G401.6 (cell line): ENCODE measurements at regions not wholly inside any gene's neighbourhood (a gene's known extent, or its start where the extent isn't known, plus 50 kb on each side); places are given as distances from the start of the nearest gene placed in this dataset.

Experiments used
- FAIRE-seq: peaks from 2 replicates; lab custom pipeline; 2012; peaks lifted over from hg19 to GRCh38; lab: Jason Lieb, UNC

DNA sequence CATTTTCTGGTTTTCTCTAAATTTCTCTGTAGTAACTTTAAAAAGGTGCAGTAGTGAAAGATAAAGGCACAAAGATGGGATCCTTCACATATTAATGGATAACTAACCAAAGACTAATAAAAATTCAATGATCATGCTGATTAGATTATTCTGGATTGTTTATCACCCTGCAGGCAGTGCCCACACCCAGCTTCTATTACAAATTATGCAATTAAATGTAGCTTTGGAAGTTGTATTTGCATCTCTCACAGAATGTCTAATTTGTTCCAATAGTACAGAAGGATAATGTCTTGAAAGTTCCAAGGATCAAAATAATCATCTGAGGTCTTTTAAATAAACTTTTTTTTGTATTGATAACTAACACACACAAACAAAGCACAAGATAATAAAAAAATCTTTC lies 837.6 kb downstream of the HACE1 start:
- no peak for FAIRE-seq

DNA sequence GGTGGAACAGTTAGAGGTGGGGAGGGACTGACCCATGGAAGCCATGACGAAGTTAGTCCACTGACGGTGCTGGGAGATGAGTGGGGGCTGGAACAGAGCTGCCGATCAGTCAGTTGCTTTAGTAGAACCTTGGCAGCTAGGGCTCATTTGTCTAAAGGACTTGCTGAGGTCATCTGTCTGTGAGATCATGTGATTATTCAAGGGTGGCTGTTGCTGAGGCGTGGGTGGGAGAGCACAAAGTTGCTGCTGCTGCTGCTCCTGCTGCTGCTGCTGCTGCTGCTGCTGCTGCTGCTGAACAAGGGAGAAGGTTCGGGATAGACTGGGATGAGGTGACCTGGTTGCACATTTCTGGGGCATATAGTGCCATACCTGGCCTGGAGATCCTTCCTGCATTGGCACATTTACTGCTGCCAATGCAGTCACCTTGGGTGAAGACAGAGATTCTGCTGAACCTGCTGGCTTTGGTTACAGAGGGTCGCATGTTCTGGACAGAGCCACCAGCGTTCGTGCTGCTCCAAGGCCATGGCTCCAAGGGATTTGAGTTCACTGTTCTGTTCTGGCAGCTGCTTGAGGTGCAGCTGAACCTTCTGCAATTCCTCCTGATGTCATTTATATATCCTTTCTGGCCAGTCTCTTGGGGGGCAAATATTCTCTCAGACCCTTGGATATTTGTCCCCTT lies 840.5 kb downstream of the HACE1 start:
- FAIRE-seq = no peak

DNA sequence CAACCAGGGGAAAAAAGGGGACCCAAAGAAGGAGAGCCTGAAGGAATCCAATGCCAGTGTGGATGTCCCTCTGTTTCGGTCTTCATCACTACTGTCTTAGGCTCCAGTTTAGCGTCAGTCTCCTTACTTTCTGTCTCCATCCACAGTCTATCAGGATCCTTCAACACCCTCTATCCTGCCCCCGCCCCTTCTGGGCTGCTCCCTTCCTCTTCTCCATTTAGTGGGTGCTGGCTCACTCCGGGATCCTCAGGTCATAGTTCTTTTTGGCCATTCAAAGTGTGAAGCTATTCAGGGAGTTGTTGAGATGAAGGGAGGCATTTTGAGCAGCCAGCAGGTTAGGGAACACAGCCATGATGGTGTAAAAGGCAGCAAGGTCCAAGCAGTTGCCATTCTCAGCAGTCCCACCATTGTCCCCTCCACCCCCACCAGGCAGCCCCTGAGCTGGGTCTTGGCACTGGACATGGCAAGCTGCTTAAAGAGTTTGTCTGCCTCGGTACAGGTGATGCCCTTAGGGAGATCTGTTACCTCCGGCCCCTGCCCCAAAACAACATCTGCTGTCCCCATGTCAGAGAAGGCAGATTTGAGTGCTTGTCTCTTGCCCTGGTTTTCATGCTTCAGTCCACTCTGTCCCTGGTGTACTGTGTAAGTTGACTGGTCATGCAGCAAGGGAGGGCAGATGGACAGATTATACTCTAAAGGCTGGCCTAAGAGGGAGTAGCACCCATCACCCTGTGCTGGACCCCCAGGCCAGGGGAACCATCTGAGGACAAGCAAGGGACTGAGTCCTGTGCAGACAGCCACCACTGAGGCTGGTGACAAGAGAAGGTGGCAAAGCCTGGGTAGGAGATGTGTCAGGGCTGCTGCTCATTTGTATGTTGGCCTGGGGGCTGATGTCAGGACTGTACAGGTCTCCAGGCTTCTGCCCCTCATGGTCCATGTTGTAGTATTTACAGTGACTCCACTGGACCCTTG lies 842.0 kb downstream of the HACE1 start:
- no peak for FAIRE-seq

DNA sequence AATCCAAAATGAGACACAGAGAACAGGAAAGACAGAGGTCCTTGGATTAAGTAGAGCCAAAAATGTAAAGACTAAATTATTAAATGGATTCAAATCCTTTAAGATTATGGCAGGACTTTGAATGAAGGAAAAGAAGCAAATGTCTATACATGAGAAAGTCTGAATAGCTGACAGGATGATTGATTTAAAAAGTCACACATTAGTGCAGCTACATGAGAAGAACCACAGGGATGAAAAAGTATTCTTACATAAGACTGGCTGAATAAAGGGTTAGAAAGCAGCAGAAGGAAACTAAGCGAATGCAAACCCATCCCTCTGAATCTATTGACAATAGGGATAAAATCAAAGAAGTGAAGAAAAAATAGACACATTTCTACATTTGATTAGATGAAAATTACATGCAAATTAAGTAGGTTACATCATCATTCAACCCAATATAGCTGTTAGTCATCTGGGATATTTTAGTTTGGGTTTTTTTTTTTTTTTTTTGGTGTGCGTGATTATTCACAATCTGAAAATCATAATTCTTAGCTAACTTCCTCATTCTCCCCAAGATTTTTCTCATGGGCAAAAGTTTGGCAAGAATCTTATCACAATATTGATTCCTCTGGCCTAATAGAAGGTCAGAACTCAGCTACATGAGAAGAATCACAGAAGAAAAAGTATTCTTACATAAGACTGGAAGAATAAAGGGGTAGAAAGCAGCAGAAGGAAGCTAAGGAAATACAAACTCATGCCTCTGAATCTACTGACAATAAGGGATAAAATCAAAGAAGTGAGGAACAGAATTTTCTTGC lies 845.4 kb downstream of the HACE1 start:
- FAIRE-seq = no peak

DNA sequence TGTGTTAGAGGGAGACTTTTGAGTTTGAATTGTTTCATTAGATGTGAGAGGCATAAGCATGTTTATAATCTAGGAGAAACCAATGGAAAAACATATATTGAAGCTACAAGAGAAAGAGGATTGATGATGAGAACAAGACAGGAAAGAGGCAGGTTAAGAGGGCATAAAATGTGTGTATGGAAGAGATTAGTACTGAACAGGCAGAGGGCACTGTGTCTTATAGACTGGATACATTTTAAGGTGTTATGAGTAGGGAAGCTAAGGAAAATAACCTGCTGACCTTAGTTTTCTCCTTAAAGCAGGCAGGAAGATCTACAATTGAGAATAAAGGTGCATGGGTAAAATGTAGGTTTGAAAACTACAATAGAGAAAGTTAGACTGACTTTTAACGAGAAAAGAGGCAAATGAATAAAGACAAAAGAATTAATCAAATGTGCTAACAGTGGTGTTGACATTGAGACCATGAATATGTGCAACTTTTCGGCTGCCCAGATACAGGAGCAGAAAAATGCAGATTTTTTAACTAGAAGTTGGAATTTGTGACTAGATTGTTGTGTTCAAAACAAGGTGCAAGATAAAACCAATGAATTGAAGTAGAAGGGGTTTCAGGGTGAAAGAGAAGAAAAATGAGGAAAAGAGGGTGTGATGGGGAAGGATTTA lies 846.3 kb downstream of the HACE1 start:
- FAIRE-seq = no peak

DNA sequence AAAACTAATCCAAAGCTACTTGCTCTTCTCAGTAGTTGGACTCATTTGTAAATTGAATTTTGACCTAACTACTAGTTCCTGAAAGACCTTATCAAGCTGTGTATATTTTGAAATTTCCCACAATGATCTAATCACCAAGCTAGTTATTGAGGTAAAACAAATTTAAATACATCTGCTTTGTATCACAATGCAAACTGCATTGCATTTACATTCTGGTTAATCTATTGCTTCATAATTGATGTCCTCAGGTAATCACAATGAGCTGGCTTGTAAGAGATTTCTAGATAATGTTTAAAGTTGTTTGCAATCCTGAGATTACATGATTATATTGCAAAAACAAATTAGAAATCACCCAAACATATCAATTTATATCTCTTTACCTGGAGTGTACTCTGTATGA lies 848.8 kb downstream of the HACE1 start:
- no peak for FAIRE-seq

DNA sequence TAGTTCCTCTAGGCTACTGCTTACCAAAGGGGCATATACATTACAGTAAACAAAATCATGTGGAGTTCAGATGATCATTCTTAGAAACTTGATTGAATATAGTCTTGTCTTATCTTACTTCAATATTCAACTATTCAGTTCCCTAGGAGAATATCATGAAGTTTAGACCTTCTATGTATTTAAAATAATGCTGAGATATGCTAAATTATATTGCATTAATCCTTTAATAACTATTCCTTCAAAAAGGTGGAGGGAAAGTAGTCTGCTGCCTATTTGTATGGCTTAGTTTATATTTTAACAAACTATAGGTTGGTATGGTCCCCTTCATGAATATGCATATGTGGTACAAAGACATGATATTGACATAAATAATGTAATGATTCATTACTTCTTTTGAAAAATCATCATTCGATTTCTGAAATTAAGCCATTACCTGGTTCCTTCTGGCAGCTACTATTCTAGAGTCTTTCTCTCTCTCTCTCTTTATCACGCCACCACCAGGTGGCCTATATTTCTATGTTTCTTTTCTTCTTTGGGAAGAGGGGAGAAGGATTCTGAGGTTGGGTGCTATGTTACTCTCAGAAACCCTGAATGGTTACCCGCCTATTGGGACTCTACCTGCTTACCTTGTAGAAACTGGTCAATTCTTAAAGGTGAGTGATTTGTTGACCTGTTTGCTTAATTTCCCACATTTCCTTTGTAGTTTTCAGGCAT lies 855.8 kb downstream of the HACE1 start:
- no peak for FAIRE-seq

DNA sequence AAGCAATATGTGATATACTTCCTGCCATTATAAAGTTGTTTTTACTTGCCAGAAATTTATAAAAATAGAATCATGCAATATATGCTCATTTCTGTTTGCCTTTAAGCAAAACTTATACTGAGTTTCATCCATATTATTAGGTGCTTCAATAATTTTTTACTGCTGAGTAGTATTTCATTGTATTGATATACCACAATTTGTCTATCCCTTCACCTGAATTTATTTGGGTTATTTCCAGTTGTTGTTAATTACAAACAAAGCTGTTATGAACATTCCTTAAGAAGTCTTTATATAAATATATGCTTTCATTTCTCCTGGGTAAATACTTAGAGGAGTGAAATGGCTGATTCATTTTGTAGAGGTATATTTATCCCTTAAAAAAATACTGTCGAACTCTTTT lies 864.1 kb downstream of the HACE1 start:
- FAIRE-seq = no peak

DNA sequence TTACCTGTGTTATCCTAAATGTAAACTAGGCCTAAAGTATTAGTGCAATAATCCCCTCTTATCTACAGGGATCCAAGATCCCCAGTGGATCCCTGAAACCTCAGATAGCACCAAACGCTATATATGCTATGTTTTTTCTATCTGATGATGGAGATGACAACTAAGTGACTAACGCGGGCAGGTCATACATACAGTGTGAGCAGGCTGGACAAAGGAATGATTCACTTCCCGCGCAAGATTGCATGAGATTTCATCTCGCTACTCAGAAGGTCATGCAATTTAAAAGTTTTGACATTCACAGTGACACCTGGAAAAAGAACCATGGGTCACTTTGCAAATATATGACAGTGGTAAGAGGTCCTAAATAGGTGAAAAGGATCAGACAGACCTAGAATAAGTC lies 875.9 kb downstream of the HACE1 start:
- FAIRE-seq = no peak

DNA sequence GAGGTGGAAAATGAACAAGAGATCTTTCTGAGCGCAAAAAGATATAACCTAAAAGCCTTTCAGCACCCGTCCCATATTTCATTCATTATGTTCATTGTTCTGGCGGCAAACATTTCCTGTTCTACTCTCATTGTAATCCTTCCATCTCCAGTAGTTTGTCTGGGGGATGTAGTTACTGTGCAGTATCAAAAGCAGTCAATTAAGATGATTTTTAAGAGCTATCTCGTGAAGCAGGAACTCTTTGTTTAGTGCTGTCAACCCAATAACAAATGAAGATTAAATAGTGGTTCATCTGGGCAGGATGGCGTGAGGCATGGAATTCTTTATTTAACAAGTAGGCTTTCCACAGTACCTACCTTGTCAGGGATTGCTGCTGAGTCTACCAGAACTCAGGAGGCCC lies 876.7 kb downstream of the HACE1 start:
- FAIRE-seq = no peak

DNA sequence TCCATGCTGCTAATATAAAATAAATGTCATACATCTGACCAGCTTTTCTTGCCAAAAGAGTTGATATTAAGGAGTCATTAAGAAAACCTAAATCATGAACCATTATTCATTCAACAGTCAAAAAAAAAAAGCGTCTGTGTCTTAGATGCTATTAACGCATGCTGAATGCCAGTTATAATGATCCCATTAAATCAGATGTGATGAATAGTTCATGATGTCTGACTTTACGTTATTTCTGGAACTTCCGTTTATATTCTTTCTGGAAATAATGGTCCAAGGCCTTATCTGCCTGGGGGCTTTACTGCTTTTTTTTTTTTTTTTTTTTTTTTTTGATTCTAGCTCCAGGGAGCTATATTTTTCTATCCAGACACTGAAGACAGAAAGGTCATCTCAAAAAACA lies 877.1 kb downstream of the HACE1 start:
- FAIRE-seq = no peak

DNA sequence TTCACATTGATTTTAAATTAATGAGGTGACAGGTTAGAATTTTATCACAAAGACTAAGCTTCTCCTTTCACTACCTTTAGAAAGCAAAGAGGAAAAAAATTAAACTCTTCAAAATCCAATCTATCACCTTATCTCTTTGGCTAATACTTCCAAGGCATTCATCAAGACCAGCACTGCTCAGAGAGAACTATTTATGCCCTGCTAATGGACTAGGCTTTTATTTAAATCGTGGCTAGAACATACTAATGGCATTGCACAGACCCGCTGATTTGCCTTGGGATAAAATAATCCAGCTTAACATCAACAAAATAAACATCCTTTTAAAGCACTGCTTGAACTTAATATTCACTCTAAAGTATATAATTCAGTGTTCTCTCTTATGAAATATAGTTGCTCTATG lies 880.4 kb downstream of the HACE1 start:
- FAIRE-seq = no peak

DNA sequence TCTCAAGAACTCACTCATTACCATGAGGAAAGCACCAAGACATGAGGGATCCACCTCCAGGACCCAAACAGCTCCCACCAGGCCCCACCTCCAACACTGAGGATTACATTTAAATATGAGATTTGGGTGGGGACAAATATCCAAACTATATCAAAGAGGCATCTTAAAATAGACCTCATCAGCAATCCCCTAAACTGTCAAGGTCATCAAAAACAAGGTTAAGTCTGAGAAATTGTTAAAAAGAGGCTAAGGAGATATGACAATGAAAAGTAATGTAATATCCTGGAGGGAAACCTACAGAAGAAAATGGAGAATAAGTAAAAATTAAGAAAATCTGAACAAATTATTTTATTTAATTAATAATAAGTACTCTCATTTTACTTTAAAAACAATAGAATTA lies 922.3 kb downstream of the HACE1 start:
- no peak for FAIRE-seq

DNA sequence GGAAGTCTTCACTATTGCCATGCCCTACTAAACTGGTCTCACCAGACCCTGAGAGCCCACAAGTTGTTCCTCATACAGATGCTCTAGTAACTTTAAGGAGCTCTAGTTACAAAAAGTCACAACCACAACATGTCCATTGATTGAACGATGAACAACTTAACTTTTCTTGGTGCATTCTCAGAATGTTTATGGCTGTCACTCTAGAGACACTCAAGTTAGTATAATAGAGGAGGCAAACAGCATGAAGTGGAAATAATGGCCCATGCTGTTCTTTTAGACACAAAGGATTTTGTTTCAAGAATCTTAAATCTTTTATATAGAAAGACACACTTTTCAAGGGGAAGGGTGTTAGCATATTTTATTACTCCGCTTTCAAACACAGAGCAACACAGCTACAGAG lies 934.4 kb downstream of the HACE1 start:
- no peak for FAIRE-seq

DNA sequence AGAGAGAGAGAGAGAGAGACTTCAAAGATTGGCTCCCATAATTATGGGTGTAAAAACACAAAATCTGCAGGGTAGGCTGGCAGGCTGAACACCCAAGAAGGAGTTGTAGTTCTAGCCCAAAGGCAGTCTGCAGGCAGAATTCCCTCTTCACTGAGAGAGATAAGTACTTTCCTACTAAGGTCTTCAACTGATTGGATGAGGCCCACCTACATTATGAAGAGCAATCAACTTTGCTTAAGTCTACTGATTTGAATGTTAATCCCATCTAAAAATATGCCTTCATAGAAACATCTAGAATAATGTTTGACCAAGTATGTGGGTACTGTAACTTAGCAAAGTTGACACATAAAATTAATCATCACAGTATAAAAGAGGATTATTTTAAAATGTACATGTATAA lies 949.7 kb downstream of the HACE1 start:
- no peak for FAIRE-seq

DNA sequence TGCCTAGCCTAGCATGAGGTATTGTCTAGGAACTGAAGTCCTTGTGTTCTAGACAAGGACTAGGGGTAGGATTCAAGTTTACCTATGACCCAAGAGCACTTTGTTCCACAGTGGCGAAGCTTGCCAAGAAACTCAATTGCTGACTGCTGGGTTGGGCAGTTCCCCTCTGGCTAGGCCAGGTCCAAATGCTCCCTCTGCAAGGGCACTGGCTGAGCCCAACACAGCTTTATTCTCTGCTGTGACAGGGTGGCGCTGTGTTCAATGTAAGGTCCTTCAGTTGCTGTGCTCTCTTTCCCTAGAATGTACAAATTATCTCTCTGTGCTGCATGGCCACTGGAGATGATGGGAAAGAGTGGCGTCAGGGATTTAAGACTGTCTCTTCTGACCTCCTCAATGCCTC lies 950.8 kb downstream of the HACE1 start:
- FAIRE-seq = no peak

DNA sequence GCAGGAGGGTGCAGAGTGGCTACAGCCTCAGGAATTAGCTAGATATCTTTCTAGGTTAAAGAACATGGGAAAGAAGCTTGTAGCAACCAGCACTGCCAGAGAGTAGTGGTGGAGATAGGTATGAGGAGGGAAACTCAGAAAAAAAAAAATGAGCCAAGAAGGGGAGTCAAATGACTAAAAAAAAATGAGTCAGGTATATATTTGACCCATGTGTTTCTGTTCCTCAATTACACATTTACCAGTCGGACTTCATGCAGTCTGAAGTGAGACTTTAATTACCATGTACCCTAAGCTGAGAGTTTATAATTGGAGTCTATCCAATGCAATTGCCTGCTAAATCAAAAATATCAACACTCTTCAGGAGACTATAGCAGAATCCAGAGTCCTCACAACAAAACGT lies 964.6 kb downstream of the HACE1 start:
- no peak for FAIRE-seq

DNA sequence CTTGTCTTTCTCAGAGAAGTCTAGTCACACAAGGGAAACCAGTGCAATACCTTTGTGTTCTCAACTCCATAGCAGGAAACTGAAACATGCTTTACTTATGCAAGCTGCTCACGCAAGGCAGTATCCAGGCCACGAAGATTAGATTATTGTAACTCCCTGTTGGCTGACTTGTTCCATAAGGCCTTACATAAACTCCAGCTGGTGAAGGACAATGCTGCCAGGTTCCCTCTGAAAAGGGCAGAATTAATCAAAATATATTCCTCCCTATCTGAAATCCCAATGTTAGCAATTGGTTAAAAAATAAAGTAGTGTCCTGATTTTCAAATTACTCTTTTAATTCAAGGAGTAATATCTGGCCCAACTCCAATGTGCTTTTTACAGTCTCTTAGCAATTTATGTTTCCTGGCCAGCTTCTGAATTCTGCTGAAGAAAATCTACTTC lies 966.6 kb downstream of the HACE1 start:
- no peak for FAIRE-seq

DNA sequence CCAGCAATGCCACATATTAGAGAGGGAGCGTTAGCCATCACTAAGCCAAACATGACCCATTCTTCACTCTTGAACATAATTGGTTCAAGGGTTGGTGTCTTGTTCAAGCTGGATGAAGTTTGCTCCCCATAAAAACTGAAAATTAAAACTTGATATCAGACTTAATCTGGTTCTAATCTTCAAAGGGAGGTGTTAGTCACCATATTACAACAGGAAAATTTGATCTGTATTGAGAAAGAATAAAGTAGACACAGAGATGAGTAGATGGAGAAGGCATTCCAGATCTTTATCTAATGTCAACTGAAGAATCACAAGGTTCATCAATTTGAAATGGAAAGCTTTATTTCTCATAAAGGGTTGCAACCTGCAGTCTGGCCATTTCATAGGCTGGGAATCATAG lies 972.8 kb downstream of the HACE1 start:
- FAIRE-seq = no peak

DNA sequence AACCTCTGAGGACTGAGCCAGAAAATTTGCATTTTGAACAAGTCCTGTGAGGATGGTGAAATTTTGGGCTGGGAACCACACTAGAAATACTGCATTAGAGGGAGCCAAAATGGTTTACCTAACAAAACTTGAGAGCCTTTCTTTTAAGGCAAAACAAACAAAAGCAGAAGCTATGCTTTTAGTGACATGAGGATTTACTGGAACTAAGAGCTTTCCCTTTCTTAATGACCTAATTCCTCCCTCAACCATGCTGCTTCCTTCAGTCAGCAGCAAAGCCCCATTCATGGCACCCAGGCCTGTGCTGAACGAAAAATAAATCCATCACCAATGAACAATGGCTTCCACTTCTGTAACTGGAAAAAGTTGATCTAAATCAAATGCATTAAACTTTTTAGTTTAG lies 974.3 kb downstream of the HACE1 start:
- FAIRE-seq = no peak

DNA sequence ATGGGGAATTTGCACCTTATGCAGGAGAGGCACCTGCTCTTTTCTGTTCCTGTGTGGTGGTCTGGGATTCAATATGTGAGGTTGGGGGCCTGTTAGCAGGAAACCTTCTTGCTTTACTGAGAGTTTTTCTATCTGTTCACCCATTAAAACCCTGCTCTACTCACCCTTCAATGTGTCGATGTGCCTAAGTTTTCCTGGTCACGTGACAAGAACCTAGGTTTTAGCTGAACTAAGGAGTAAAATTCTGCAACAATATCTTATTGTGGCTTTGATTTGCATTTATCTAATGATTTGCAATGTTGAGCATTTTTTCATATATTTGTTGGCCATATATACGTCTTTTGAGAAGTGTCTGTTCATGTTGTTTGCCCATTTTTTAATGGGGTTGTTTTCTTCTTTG lies 979.9 kb downstream of the HACE1 start:
- no peak for FAIRE-seq

DNA sequence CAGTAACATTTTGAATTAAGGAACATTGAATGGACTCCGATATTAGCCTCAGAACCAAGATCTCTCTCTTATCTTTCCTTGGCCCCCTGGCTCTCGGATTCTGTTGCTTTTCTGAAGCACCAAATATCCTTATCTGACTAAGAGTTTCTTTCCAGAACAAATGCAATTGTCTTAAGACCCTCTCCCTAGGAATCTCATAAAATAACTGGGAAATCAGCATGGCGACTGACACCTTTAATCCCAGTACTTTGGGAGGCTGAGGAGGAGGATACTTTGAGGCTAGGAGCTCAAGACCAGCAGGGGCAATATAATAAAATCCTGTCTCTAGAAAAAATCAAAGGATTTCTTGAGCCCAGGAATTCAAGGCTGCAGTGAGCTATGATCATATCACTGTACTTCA lies 984.5 kb downstream of the HACE1 start:
- no peak for FAIRE-seq
